ENCODE measurements at regions not wholly inside any gene's neighbourhood (a gene's known extent, or its start where the extent isn't known, plus 50 kb on each side); places are given as distances from the start of the nearest gene placed in this dataset.

DNA sequence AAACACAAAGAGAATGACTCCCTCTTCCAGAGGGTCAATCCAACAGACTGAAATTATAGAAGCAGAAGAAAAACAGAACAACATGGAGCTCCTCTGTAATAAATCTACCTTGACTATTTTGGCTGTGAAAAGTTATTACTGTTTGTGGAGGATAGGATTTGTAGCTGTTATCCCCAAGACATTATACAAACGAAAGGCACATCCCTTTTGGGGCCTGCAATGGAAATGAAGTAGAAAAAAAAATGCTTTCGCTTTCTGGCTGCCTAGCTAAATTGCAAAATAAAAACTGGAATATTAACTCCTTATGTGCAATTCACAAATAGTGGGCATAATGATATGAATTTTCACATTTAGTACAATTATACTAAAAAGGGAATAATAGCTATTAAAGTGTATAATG is 123.8 kb upstream of the CCDC179 start:
- Histone ChIP-seq H3K4me3 (no peak overlapping the region), H3K4me1 (replicated peaks in 1 of 2) (no peaks in the 10 kb centered on the region), H3K27ac (no peak overlapping the region)
- 6 to 96% (median 33%) methylated on average over 1 to 2 of the region's 2 CpGs; no CpG with 5 or more reads in 1 of the 10 experiments for WGBS, 10 experiments
- in situ Hi-C loops (cut with MboI; ENCODE audit: low pct_unique_long_range_greater_than_20kb in 2 of 9, low sequenced_read_pairs in 9 of 9, unreplicated experiment in 9 of 9), result no loop called here
- ATAC-seq (replicated peaks in 6 of 8), result peak in 2 of 8 experiments; percentile 63 to 71

DNA sequence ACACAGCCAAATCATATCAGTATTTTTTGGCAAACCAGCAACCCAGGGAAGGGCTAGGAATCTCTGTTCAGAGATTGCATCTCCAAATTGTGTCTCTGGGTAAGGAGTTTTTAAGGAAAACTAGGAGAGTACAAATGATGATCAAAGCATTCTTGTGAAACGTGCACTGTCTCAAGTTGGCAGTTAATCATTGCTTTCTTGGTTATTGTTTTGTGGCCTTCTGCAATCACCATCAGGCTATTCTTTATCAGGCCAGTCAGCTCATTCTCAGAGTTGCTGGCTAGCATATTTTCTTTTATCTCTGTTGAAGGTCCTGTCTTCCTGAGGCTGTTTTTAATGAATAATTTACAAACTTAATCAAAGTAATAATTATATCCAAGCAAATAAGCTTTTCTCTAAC is 129.1 kb upstream of the CCDC179 start:
- Histone ChIP-seq H3K27ac (no peak overlapping the region), H3K4me1 (replicated peaks in 1 of 2) (no peaks in the 10 kb centered on the region), H3K4me3 (no peak overlapping the region)
- WGBS, 10 experiments, result 0 to 20% (median 0%) methylated on average over 1 of the region's 1 CpG; no CpG with 5 or more reads in 3 of the 10 experiments
- in situ Hi-C loops (cut with MboI; ENCODE audit: low pct_unique_long_range_greater_than_20kb in 2 of 9, low sequenced_read_pairs in 9 of 9, unreplicated experiment in 9 of 9), result no loop called here
- ATAC-seq (replicated peaks in 6 of 8), result no peak

DNA sequence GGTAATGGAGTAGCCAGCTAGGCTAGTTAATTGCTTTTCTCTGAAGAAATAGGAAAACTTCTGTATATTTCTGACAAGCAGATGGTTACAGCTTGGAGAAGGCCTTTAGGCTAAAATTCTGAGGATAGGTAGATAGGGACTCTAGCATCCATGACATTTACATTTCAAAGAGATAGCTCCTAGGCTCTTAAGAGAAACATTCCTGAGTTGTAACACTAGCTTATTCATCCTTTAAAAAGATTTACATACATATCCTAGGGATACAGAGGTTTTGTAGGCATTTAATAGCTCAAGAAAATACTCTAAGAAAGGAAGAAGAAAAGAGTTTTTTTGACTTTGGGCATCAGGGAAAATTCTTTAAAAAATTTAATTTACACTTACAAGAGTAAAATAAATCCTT is 130.9 kb upstream of the CCDC179 start:
- no peaks in the 10 kb centered on the region for H3K4me1 ChIP-seq (replicated peaks in 1 of 2)
- no peak overlapping the region for H3K4me3 ChIP-seq
- in situ Hi-C loops (cut with MboI; ENCODE audit: low pct_unique_long_range_greater_than_20kb in 2 of 9, low sequenced_read_pairs in 9 of 9, unreplicated experiment in 9 of 9), result no loop called here
- ATAC-seq (replicated peaks in 6 of 8), result peak in 1 of 8 experiments; percentile 31
- no peak overlapping the region for H3K27ac ChIP-seq

DNA sequence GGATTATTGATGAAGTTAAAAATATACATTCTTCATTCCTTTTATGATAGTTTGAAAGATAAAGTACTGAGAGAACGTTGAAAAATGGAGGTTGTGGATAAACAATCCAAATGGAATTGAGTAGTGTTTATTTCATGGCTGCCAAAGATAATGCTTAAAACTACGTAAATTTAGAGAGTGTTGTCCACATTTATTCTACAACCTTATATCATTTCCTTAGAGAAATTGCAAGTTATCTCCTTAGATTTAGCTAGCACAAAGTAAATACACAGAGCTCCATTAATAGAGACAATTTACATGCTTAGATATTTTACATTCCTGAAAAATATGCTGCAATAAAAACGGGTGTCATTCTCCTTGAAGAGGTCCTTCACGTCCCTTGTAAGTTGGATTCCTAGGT is 146.5 kb upstream of the CCDC179 start:
- ATAC-seq (replicated peaks in 6 of 8), result no peak
- WGBS, 10 experiments, result 0 to 81% (median 74%) methylated on average over 1 to 3 of the region's 4 CpGs
- H3K27ac ChIP-seq, result no peak overlapping the region
- H3K4me3 ChIP-seq, result no peak overlapping the region
- in situ Hi-C loops (cut with MboI; ENCODE audit: low pct_unique_long_range_greater_than_20kb in 2 of 9, low sequenced_read_pairs in 9 of 9, unreplicated experiment in 9 of 9), result no loop called here
- no peaks in the 10 kb centered on the region for H3K4me1 ChIP-seq (replicated peaks in 1 of 2)

DNA sequence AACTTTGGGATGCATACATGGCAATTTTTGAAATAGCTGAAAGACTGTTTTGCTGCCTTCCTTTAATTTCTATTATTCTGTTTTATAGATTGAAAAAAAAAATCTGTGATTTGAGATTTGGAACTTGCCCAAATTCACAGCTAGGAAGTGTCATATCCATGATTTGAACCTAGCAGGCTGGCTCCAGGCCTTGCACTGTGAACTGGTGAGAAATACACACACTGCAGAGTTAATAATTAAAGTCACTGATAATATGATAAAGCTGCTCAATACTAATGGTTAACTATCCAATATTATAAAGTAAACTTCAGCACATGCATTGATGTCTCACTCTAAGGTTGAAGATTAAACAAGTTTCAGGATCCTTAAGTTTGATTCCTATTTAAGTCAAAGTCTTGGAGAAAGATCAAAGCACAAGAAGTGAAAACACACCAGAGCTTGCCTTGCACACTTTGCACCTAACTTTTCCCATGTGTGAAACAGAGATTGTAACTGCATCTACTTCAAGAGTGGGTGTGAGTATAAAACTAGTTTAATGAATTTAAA is 150.6 kb upstream of the CCDC179 start:
- no peaks in the 10 kb centered on the region for H3K4me1 ChIP-seq (replicated peaks in 1 of 2)
- H3K4me3 ChIP-seq, result no peak overlapping the region
- in situ Hi-C loops (cut with MboI; ENCODE audit: low pct_unique_long_range_greater_than_20kb in 2 of 9, low sequenced_read_pairs in 9 of 9, unreplicated experiment in 9 of 9), result no loop called here
- no peak for ATAC-seq (replicated peaks in 6 of 8)
- H3K27ac ChIP-seq, result no peak overlapping the region

DNA sequence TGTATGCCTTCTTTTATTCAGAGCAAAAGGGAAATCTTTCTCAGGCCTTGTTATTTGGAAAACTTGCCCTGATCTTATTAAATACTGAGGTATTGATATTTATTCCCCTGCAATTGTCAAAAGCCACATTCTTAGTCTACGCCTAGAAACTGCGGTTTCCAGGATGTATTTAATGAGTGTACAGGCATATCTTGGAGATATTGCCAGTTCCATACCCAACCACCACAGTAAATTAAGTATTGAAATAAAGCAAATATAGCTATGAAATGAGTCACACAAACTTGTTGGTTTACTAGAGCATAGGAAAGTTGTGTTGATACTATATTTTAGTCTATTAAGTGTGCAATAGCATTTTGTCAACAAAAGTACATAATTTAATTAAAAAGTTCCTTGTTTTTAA is 152.7 kb upstream of the CCDC179 start:
- in situ Hi-C loops (cut with MboI; ENCODE audit: low pct_unique_long_range_greater_than_20kb in 2 of 9, low sequenced_read_pairs in 9 of 9, unreplicated experiment in 9 of 9), result no loop called here
- Histone ChIP-seq H3K4me1 (replicated peaks in 1 of 2) (no peaks in the 10 kb centered on the region), H3K4me3 (no peak overlapping the region), H3K27ac (no peak overlapping the region)
- ATAC-seq (replicated peaks in 6 of 8), result no peak
- 75 to 100% (median 92%) methylated on average over 1 to 2 of the region's 2 CpGs; no CpG with 5 or more reads in 2 of the 10 experiments for WGBS, 10 experiments

DNA sequence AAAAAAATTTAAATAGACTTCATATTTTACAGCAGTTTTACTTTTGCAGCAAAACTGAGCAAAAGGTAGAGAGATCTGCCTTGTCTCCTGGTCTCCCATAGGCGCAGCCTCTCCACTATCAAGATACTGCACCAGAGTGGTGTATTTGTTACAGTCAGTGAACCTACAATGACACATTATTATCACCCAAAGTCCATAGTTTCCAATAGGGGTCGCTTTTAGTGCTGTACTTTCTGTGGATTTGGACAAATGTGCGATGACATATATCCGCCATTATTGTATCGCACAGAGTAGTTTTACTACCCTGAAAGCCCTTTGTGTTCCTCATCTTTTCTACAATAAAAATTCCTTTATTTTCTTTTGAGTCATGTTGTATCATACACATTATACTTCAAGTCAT is 153.2 kb upstream of the CCDC179 start:
- Histone ChIP-seq H3K27ac (no peak overlapping the region), H3K4me1 (replicated peaks in 1 of 2) (no peaks in the 10 kb centered on the region), H3K4me3 (no peak overlapping the region)
- 74 to 97% (median 87%) methylated on average over 2 to 5 of the region's 5 CpGs; no CpG with 5 or more reads in 1 of the 10 experiments for WGBS, 10 experiments
- in situ Hi-C loops (cut with MboI; ENCODE audit: low pct_unique_long_range_greater_than_20kb in 2 of 9, low sequenced_read_pairs in 9 of 9, unreplicated experiment in 9 of 9), result no loop called here
- no peak for ATAC-seq (replicated peaks in 6 of 8)

DNA sequence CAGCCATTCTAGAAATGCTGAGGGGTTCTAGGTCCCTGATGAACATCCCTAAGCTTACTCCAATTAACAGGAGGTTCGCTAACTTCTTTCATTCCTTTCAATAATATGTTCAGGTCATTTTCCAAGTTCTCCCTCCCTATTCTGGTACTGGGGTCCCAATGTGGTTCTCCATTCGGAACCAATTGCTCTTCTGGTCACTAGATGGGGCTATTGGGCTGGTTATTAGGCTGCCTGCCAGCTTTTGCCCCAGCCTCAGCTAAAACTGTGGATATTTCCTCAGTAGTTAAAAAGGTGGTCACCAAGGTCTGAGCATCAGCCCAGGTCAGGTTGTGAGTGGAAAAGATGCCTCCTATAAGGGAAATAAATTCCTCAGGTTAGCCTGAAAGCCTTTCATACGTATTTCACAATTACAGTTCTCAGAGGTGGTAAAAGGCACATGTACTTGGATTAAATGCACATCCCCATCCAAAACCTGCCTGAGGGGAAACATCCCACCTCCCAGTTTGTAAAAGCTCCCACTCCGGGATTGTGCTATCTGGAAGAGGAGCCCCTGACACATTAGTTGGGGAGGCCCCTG is 161.1 kb upstream of the CCDC179 start:
- Histone ChIP-seq H3K27ac (no peak overlapping the region), H3K4me3 (no peak overlapping the region), H3K4me1 (replicated peaks in 1 of 2) (no peaks in the 10 kb centered on the region)
- WGBS, 10 experiments, result 0 to 63% (median 0%) methylated on average over 1 to 2 of the region's 4 CpGs; no CpG with 5 or more reads in 3 of the 10 experiments
- in situ Hi-C loops (cut with MboI; ENCODE audit: low pct_unique_long_range_greater_than_20kb in 2 of 9, low sequenced_read_pairs in 9 of 9, unreplicated experiment in 9 of 9), result no loop called here
- peak; percentile 43 to 66 (median 54) for ATAC-seq (replicated peaks in 6 of 8)

DNA sequence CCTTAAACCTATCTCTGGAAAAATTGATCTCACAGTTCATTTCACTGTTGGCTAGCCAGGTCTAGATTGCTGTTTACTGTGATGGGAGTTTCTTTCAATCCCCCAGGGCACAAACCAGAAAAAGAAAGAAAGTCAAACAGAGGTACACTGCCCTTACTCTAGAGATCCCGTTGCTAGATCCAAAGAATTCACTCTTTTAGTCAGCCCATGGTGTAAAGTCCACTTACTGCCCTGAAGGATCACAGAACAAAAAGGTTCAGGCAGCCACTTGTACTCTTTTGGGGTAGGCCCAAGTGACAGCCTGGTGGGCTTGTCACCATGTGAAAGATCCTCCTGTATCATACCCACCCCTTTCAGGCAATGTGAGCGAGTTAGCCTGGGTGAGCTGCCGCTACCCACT is 162.6 kb upstream of the CCDC179 start:
- no peak overlapping the region for H3K4me3 ChIP-seq
- H3K4me1 ChIP-seq (replicated peaks in 1 of 2), result no peaks in the 10 kb centered on the region
- in situ Hi-C loops (cut with MboI; ENCODE audit: low pct_unique_long_range_greater_than_20kb in 2 of 9, low sequenced_read_pairs in 9 of 9, unreplicated experiment in 9 of 9), result no loop called here
- H3K27ac ChIP-seq, result no peak overlapping the region
- 0 to 100% (median 97%) methylated on average over 1 to 3 of the region's 3 CpGs; no CpG with 5 or more reads in 6 of the 10 experiments for WGBS, 10 experiments
- ATAC-seq (replicated peaks in 6 of 8), result no peak

DNA sequence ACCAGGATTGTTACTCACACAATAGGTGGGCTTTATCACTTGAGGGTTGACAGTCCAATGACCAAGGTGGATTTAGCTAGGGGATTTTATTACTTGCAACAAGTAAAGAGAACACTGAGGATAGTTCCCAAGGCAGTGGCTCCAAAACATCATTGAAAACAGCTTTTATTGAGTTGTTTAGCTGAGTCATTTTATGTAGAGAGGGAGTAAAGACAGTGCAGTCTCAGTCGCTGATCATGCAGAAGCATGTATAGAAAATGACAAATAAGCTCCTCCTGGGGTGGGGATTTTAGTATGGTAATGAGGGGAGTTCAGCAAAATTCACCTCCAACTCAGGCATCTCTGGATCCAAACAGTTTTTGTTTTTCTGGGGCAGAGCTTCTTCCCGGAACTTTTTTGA is 163.0 kb upstream of the CCDC179 start:
- no peak overlapping the region for H3K27ac ChIP-seq
- 40 to 100% (median 75%) methylated on average over 1 to 2 of the region's 2 CpGs; no CpG with 5 or more reads in 1 of the 10 experiments for WGBS, 10 experiments
- in situ Hi-C loops (cut with MboI; ENCODE audit: low pct_unique_long_range_greater_than_20kb in 2 of 9, low sequenced_read_pairs in 9 of 9, unreplicated experiment in 9 of 9), result no loop called here
- no peaks in the 10 kb centered on the region for H3K4me1 ChIP-seq (replicated peaks in 1 of 2)
- peak in 3 of 8 experiments; percentile 23 to 91 (median 74) for ATAC-seq (replicated peaks in 6 of 8)
- H3K4me3 ChIP-seq, result no peak overlapping the region

DNA sequence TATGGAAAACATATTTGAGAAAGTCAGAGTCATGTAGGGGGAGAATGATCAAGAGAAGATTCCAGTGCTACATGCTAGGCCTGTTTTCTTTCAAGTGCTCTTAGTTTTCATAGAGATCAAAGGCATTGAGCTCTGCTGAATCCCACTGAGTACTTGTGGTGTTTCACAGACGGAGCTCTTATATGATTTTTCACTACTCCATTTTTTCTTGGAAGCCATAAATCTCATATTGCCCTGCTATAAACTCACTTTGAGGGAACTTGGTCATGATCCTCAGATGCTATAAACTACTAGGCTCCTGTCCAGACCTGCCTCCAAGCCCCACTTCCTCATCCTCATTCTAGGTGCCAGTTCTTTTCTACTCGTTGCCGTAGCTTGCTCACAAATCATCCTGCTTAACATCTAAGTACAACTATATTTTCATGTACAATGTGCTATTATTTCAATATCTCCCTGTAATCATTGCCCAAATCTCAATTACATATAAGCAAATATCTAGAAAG is 180.8 kb upstream of the CCDC179 start:
- in situ Hi-C loops (cut with MboI; ENCODE audit: low pct_unique_long_range_greater_than_20kb in 2 of 9, low sequenced_read_pairs in 9 of 9, unreplicated experiment in 9 of 9), result no loop called here
- WGBS, 10 experiments, result 17 to 100% (median 89%) methylated on average over 1 to 3 of the region's 3 CpGs; no CpG with 5 or more reads in 1 of the 10 experiments
- Histone ChIP-seq H3K27ac (no peak overlapping the region), H3K4me1 (replicated peaks in 1 of 2) (no peaks in the 10 kb centered on the region), H3K4me3 (no peak overlapping the region)
- no peak for ATAC-seq (replicated peaks in 6 of 8)

DNA sequence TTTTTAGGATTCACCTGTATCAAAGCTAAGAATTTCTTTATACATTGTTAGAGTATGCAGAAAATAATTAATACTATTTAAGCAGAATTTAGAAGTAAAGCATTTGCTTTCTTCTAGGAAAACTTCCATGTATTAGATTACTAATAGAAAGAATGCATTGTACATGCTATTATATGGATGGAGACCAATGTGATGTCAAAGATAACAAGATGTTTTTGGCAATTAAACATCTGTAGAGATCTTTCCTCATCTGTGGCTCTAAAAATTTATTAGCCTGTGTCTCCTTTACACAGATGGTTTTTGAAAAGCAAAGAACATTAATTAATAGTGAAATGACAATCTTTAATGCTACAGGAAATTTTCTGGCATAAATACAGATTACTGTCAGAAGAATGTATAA is 198.4 kb upstream of the CCDC179 start:
- no peak for ATAC-seq (replicated peaks in 6 of 8)
- Histone ChIP-seq H3K27ac (no peak overlapping the region), H3K4me3 (no peak overlapping the region), H3K4me1 (replicated peaks in 1 of 2) (no peaks in the 10 kb centered on the region)
- in situ Hi-C loops (cut with MboI; ENCODE audit: low pct_unique_long_range_greater_than_20kb in 2 of 9, low sequenced_read_pairs in 9 of 9, unreplicated experiment in 9 of 9), result no loop called here

DNA sequence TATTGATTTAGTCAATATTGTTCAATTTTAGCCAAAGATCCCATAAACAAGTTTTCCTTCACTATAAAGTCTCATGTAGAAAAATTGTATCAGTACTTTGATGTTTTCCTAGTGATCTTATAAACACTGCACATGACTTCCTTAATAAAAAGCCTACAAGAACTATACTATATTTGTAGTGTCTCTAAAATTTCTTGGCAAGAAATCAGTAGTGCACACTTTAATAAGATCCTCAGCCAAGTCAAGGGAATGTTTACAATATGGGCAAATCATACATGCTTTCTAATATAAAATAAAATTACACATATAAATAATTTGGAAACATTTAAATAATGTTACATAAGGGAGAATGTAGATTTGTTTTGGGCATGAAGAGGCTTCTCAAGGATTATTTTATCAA is 203.0 kb upstream of the CCDC179 start:
- no peak for ATAC-seq (replicated peaks in 6 of 8)
- Histone ChIP-seq H3K27ac (no peak overlapping the region), H3K4me3 (no peak overlapping the region), H3K4me1 (replicated peaks in 1 of 2) (no peaks in the 10 kb centered on the region)
- in situ Hi-C loops (cut with MboI; ENCODE audit: low pct_unique_long_range_greater_than_20kb in 2 of 9, low sequenced_read_pairs in 9 of 9, unreplicated experiment in 9 of 9), result no loop called here

DNA sequence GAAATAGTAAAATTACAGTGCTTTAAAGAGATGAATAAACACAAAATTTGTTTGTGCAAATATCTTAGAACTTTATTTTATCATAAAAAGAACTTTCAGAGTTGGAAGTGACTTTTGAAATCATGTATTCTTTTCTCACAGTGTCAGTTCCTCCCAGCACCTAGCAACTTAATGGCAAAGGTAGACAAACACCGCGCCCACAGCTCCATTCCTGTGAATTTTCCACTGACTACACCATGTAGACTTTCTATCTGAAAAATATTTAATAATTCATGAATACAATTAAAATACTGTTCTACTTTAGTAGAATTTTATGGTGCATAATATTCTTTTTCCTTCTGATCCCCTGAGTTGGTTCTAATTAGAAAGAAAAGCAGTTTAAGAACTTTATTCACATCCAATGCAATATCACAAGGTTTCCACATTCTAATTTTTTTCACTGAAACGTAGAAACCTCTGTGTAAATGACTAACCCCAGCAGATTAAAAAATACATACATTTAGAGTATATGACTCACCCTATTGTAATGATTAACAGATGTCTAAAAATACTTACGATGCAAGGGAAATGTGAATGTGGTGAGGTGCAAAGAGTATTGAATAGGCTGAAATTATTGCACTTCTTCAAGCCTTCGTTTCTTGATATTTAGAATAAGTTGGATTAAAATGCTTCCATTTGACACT is 218.2 kb upstream of the CCDC179 start:
- Histone ChIP-seq H3K27ac (no peak overlapping the region), H3K4me3 (no peak overlapping the region), H3K4me1 (replicated peaks in 1 of 2) (peaks cover 0 to 5% of the 10 kb centered on the region in 2 donors)
- in situ Hi-C loops (cut with MboI; ENCODE audit: low pct_unique_long_range_greater_than_20kb in 2 of 9, low sequenced_read_pairs in 9 of 9, unreplicated experiment in 9 of 9), result no loop called here
- 0 to 89% (median 52%) methylated on average over 1 to 5 of the region's 5 CpGs; no CpG with 5 or more reads in 1 of the 10 experiments for WGBS, 10 experiments
- ATAC-seq (replicated peaks in 6 of 8), result peak in 4 of 8 experiments; percentile 55 to 95 (median 82)

Data from motor neuron (in vitro differentiated cells).